Ectodermal cell (in vitro differentiated cells): ENCODE measurements at regions not wholly inside any gene's neighbourhood (a gene's known extent, or its start where the extent isn't known, plus 50 kb on each side); places are given as distances from the start of the nearest gene placed in this dataset.

Source experiments
- H3K27ac ChIP-seq: 2 replicates; pipeline ENCODE4 v1.7.0; 2013; ENCODE audit warnings: mild to moderate bottlenecking, low read depth, low read length; ENCODE audit not compliant: insufficient read depth, poor library complexity, severe bottlenecking
- H3K27me3 ChIP-seq: 2 replicates; pipeline ENCODE4 v1.7.0; 2013; ENCODE audit warnings: mild to moderate bottlenecking, low read length; ENCODE audit not compliant: insufficient read depth, control insufficient read depth, poor library complexity, severe bottlenecking
- H3K36me3 ChIP-seq: one replicate; pipeline ENCODE4 v1.7.0; 2013; ENCODE audit warnings: low read length; ENCODE audit not compliant: control insufficient read depth, insufficient read depth
- H3K4me1 ChIP-seq: one replicate; pipeline ENCODE4 v1.7.0; 2013; ENCODE audit warnings: low read length; ENCODE audit not compliant: control insufficient read depth, insufficient read depth
- H3K4me3 ChIP-seq: 2 replicates; pipeline ENCODE4 v1.7.0; 2013; ENCODE audit warnings: low read depth, low read length, control low read depth; ENCODE audit not compliant: insufficient read depth
- H3K9me3 ChIP-seq: 2 replicates; pipeline ENCODE4 v1.7.0; 2013; ENCODE audit warnings: mild to moderate bottlenecking, low read length, moderate library complexity; ENCODE audit not compliant: control insufficient read depth
- WGBS, 2 experiments: methylation state at CpG; one replicate each; pipeline ENCODE4 v1.1.7; 2013; ENCODE audit warnings: missing lambda C conversion rate in 2 of 2; 5-methylcytosine and 5-hydroxymethylcytosine counted together

DNA sequence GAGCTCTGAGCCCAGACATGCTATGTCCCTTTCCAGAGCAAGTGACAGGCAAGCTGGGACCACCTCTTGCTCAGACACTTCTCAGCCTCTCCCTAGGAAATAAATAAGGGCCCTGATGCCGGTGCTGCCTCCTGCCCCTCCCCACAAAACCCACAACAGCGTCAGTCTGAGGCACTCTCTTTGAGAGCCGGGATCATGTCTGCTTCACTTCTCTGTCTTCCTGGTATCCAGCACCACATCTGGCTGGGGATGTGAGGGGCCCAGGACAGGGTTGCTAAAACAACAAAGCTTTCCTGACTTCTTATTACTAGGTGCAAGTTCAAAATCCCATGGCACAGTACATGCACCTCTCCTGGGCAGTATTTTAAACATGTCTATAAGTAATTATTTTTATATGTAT, 103.9 kb upstream of the GLI2 start:
- Histone ChIP-seq H3K9me3 (no peaks in the 10 kb centered on the region), H3K36me3 (no peaks in the 10 kb centered on the region), H3K27me3 (no peaks in the 10 kb centered on the region), H3K4me1 (peaks cover 5% of the 10 kb centered on the region), H3K27ac (no peak overlapping the region), H3K4me3 (no peak overlapping the region)
- 75 to 78% methylated on average over 3 of the region's 3 CpGs for WGBS, 2 experiments

GRCh38 chr2:120632796-120633646, 102.6 kb upstream of the GLI2 start:
- H3K4me1 ChIP-seq, result peaks cover 5% of the 10 kb centered on the region
- no peak overlapping the region for H3K27ac ChIP-seq
- H3K36me3 ChIP-seq, result no peaks in the 10 kb centered on the region
- H3K4me3 ChIP-seq, result no peak overlapping the region
- no peaks in the 10 kb centered on the region for H3K27me3 ChIP-seq
- 83 to 85% methylated on average over 17 of the region's 17 CpGs for WGBS, 2 experiments
- no peaks in the 10 kb centered on the region for H3K9me3 ChIP-seq

GRCh38 chr2:120634533-120634932, 101.1 kb upstream of the GLI2 start:
- Histone ChIP-seq H3K9me3 (no peaks in the 10 kb centered on the region), H3K27me3 (no peaks in the 10 kb centered on the region), H3K36me3 (no peaks in the 10 kb centered on the region), H3K4me1 (peaks cover 5% of the 10 kb centered on the region), H3K27ac (no peak overlapping the region), H3K4me3 (no peak overlapping the region)
- 94% methylated on average over 6 of the region's 6 CpGs for WGBS, 2 experiments

- H3K27ac ChIP-seq, result no peak overlapping the region
- 91 to 95% methylated on average over 5 of the region's 5 CpGs for WGBS, 2 experiments
- H3K36me3 ChIP-seq, result no peaks in the 10 kb centered on the region
- no peaks in the 10 kb centered on the region for H3K27me3 ChIP-seq
- H3K4me1 ChIP-seq, result peaks cover 5% of the 10 kb centered on the region
- H3K4me3 ChIP-seq, result no peak overlapping the region
- no peaks in the 10 kb centered on the region for H3K9me3 ChIP-seq
Observed at GRCh38 chr2:120635146-120635545, 100.5 kb upstream of the GLI2 start.

- Histone ChIP-seq H3K27me3 (no peaks in the 10 kb centered on the region), H3K9me3 (no peaks in the 10 kb centered on the region), H3K4me1 (no peaks in the 10 kb centered on the region), H3K36me3 (no peaks in the 10 kb centered on the region), H3K27ac (no peak overlapping the region), H3K4me3 (no peak overlapping the region)
- WGBS, 2 experiments, result 91 to 99% methylated on average over 5 of the region's 5 CpGs
Observed at GRCh38 chr2:120637847-120638246, 97.8 kb upstream of the GLI2 start.

- H3K36me3 ChIP-seq, result no peaks in the 10 kb centered on the region
- no peak overlapping the region for H3K27ac ChIP-seq
- no peaks in the 10 kb centered on the region for H3K4me1 ChIP-seq
- WGBS, 2 experiments, result 91 to 94% methylated on average over 4 of the region's 4 CpGs
- H3K27me3 ChIP-seq, result no peaks in the 10 kb centered on the region
- H3K9me3 ChIP-seq, result no peaks in the 10 kb centered on the region
- H3K4me3 ChIP-seq, result no peak overlapping the region
Observed at GRCh38 chr2:120638450-120638849, 97.2 kb upstream of the GLI2 start.

GRCh38 chr2:120641366-120641771, 94.3 kb upstream of the GLI2 start:
- Histone ChIP-seq H3K9me3 (no peaks in the 10 kb centered on the region), H3K4me3 (no peak overlapping the region), H3K27ac (no peak overlapping the region), H3K27me3 (no peaks in the 10 kb centered on the region), H3K4me1 (no peaks in the 10 kb centered on the region), H3K36me3 (no peaks in the 10 kb centered on the region)
- 91 to 94% methylated on average over 5 of the region's 5 CpGs for WGBS, 2 experiments

DNA sequence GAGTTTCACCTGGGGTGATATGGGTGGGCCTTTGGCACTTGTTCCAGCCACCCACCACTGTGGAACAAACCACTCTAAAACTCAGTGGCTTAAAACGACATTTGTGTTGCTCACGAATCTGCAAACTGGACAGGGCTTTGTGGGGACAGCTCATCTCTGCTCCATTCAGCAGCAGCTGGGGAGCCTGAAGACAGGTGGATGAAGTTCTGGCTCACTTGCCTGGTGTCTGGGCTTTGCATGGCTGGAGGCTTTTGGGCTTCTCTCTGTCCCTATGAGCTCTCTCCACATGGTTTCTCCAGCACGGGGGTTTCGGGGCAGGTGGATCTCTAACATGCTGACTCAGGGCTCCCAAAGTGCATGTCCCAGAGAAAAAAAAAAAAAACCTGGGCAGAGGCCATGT, 93.0 kb upstream of the GLI2 start:
- no peaks in the 10 kb centered on the region for H3K4me1 ChIP-seq
- 87 to 93% methylated on average over 4 of the region's 4 CpGs for WGBS, 2 experiments
- H3K27me3 ChIP-seq, result no peaks in the 10 kb centered on the region
- no peak overlapping the region for H3K4me3 ChIP-seq
- H3K9me3 ChIP-seq, result no peaks in the 10 kb centered on the region
- H3K36me3 ChIP-seq, result no peaks in the 10 kb centered on the region
- H3K27ac ChIP-seq, result no peak overlapping the region

DNA sequence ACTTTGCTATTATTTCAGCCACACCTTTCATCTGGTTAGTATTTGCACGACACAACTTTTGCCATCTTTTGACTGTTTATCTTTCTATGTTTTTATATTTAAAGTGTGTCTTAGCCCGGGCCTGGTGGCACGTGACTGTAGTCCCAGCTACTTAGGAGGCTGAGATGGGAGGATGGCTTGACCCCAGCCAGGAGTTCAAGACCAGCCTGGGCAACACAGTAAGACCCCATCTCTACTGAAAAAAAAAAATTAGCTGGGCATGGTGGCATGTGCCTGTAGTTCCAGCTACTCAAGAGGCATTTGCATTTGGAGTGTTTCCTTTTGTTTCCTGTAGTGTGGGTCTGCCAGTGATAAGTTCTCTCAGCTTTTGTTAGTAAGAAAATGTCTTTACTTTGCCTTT, 88.7 kb upstream of the GLI2 start:
- WGBS, 2 experiments, result 95 to 96% methylated on average over 3 of the region's 3 CpGs
- Histone ChIP-seq H3K27me3 (no peaks in the 10 kb centered on the region), H3K27ac (no peak overlapping the region), H3K9me3 (no peaks in the 10 kb centered on the region), H3K36me3 (no peaks in the 10 kb centered on the region), H3K4me1 (no peaks in the 10 kb centered on the region), H3K4me3 (no peak overlapping the region)

DNA sequence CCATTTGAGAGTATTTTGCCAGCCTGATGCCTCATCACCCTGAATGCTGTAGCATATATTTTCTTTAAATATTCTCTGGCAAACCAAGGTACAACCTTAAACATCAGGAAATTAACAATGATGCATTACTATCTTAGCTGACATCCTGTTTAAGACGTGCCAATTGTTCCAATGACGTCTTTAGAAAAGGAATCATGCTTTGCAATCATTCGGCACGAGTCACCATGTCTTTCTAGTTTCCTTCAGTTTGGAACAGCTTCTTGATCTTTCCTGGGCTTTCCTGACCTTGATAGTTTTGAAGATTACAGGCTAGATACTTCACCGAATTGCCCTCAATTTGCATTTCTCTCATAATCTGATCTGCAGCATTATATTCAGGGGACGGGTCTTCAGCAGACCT, 88.2 kb upstream of the GLI2 start:
- Histone ChIP-seq H3K4me1 (no peaks in the 10 kb centered on the region), H3K27ac (no peak overlapping the region), H3K36me3 (no peaks in the 10 kb centered on the region), H3K9me3 (no peaks in the 10 kb centered on the region), H3K4me3 (no peak overlapping the region), H3K27me3 (no peaks in the 10 kb centered on the region)
- WGBS, 2 experiments, result 74 to 76% methylated on average over 6 of the region's 6 CpGs
